ENCODE measurements at regions not wholly inside any gene's neighbourhood (a gene's known extent, or its start where the extent isn't known, plus 50 kb on each side); places are given as distances from the start of the nearest gene placed in this dataset.

DNA sequence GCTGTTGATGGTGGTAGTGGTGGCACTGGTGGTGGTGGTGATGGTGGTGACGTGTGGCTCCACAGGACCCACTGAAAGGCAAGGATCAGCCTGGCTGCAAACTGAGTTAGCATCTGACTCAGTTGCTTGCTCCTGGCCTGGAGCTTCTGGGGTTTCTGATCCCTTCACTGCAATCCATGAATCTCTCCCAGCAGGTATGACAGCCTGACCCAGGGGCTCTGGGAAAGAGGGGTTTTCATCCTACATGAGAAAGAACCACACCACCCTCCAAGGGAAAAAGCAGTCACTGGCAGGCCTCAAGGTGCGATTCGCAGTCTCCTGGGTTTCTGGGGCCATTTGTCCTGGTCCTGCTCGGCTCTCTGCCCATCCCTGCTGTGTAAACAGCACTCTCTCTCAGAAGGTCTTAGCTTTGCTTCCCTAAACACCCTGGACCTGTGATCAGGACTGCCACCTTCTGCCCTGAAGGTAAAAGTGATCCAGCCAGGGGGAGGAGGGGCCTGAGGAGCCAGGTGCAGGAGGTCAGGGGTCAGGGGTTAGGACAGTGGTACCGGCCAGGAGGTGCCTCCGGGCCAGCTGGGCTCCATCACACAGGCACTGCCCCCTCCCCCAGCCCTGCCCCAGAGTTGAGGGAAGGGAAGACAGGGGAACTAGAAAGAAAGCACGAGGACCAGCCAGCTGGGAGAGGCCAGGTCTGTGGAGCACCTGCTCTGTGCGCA is 152.0 kb downstream of the BMP7 start:
- no peaks in the 10 kb centered on the region for H3K27me3 ChIP-seq (ENCODE audit: low read depth)
- peaks cover 6% of the 10 kb centered on the region for H3K9me3 ChIP-seq (replicated peaks)
- no peak overlapping the region for H3K27ac ChIP-seq (replicated peaks)
- H3K4me1 ChIP-seq, result no peaks in the 10 kb centered on the region
- DNase-seq, result no peak
- H3K36me3 ChIP-seq, result no peaks in the 10 kb centered on the region
- no peak overlapping the region for H3K4me3 ChIP-seq
- intact Hi-C loops (cut with micrococcal nuclease), result no loop called here
- TF ChIP-seq, protein P1, sequence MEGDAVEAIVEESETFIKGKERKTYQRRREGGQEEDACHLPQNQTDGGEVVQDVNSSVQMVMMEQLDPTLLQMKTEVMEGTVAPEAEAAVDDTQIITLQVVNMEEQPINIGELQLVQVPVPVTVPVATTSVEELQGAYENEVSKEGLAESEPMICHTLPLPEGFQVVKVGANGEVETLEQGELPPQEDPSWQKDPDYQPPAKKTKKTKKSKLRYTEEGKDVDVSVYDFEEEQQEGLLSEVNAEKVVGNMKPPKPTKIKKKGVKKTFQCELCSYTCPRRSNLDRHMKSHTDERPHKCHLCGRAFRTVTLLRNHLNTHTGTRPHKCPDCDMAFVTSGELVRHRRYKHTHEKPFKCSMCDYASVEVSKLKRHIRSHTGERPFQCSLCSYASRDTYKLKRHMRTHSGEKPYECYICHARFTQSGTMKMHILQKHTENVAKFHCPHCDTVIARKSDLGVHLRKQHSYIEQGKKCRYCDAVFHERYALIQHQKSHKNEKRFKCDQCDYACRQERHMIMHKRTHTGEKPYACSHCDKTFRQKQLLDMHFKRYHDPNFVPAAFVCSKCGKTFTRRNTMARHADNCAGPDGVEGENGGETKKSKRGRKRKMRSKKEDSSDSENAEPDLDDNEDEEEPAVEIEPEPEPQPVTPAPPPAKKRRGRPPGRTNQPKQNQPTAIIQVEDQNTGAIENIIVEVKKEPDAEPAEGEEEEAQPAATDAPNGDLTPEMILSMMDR (IDR thresholded peaks at IDR 0.05; ENCODE audit: borderline replicate concordance), result no peak

DNA sequence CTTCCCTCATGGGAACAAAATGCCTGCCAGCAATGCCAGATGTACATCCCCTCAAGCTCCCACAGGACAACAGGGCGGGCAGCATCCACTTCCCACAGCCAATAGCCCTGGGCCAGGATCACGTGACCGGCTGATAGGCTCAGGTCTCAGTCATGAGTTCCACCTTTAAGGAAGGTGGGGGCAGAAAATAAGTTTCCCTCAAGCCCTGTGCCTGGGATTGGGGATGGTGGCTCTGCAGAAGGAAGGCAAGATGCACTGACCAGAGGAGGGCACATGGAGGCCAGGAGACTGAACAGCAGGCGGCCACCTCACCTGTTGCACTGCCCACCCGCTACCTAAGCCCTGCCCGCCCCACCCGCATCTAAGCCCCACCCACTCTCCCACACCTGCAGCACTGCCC is 149.1 kb downstream of the BMP7 start:
- intact Hi-C loops (cut with micrococcal nuclease), result no loop called here
- Histone ChIP-seq H3K36me3 (no peaks in the 10 kb centered on the region), H3K27ac (replicated peaks) (no peak overlapping the region), H3K9me3 (replicated peaks) (no peaks in the 10 kb centered on the region), H3K27me3 (ENCODE audit: low read depth) (no peaks in the 10 kb centered on the region), H3K4me3 (no peak overlapping the region), H3K4me1 (no peaks in the 10 kb centered on the region)
- DNase-seq, result no peak
- TF ChIP-seq, protein P1 (IDR thresholded peaks at IDR 0.05; ENCODE audit: borderline replicate concordance), result no peak

DNA sequence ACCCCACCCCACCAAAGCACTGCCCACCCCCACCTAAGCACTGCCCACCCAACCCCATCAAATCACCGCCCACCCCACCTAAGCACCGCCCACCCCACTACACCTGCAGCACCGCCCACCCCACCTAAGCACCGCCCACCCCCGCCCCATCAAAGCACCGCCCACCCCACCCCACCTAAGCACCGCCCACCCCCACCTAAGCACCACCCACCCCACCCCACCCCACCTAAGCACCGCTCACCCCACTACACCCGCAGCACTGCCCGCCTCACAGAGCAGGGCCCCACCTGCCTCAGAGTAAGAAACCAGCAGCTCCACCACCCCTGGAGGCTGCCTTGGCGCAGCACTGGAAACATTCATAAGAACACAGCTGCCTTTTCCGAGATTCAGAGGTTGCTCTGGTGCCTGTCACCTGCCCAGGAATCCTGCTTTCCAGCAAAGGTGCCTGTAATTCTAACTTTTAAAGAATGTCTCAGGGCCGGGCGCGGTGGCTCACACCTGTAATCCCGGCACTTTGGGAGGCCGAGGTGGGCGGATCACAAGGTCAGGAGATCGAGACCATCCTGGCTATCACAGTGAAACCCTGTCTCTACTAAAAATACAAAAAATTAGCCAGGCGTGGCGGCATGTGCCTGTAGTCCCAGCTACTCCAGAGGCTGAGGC is 148.2 kb downstream of the BMP7 start:
- H3K27ac ChIP-seq (replicated peaks), result no peak overlapping the region
- DNase-seq, result no peak
- TF ChIP-seq, protein P1 (IDR thresholded peaks at IDR 0.05; ENCODE audit: borderline replicate concordance), result no peak
- no peaks in the 10 kb centered on the region for H3K9me3 ChIP-seq (replicated peaks)
- no peak overlapping the region for H3K4me3 ChIP-seq
- H3K4me1 ChIP-seq, result no peaks in the 10 kb centered on the region
- H3K36me3 ChIP-seq, result no peaks in the 10 kb centered on the region
- H3K27me3 ChIP-seq (ENCODE audit: low read depth), result no peaks in the 10 kb centered on the region
- intact Hi-C loops (cut with micrococcal nuclease), result no loop called here
